HepG2 (cell line): ENCODE measurements at regions not wholly inside any gene's neighbourhood (a gene's known extent, or its start where the extent isn't known, plus 50 kb on each side); places are given as distances from the start of the nearest gene placed in this dataset.

Experiments
- ATAC-seq: fragments of 200-7000 bp; cut with Tn5 transposase; 3 replicates; pipeline ENCODE4 v1.9.1; 2020; ENCODE audit warnings: mild to moderate bottlenecking, moderate library complexity
- BruUV-seq: library from RNA; stranded (reverse); fragments of 400-500 nt; replicated peaks from 2 replicates; lab custom pipeline; 2021; lab: Mats Ljungman, UMichigan
- CTCF ChIA-PET: fragments of 300-600 bp; formaldehyde crosslinking; extraction: SDS; loops from one replicate; lab custom pipeline; 2021; ENCODE audit warnings: low total read pairs, inconsistent platforms, low intra/inter-chr PET ratio; lab: Yijun Ruan, JAX
- POLR2A ChIA-PET: fragments of 350-600 bp; sonication (Branson Sonifier 250); formaldehyde crosslinking; loops from one replicate; lab custom pipeline; 2020; ENCODE audit warnings: antibody characterized with exemption, inconsistent platforms; lab: Yijun Ruan, JAX
- DNase-seq: peaks from one replicate; pipeline ENCODE4 v3.0.0-alpha.2; 2015; ENCODE audit warnings: low spot score
- FAIRE-seq: peaks from 3 replicates; lab custom pipeline; 2011; peaks lifted over from hg19 to GRCh38; lab: Jason Lieb, UNC
- H2AFZ ChIP-seq: one replicate; pipeline ENCODE4 v1.6.1; 2011; ENCODE audit warnings: low read length, inconsistent platforms
- H3K27ac ChIP-seq: fragments of 300-600 bp; 3 replicates; pipeline ENCODE4 v1.8.0; 2011; ENCODE audit warnings: mixed run types, mild to moderate bottlenecking, mixed read lengths, low read length, inconsistent platforms; ENCODE audit not compliant: insufficient read depth; ENCODE audit errors: extremely low read length
- H3K27me3 ChIP-seq, 2 experiments: fragments of 200-600 bp in 1 of 2; 2 replicates in 1 of 2; 3 replicates in 1 of 2; pipeline versions ENCODE4 v1.6.0 to v1.8.0; 2011; ENCODE audit warnings: low read length in 2 of 2, mild to moderate bottlenecking in 2 of 2, moderate library complexity in 2 of 2, inconsistent platforms in 1 of 2; ENCODE audit not compliant: insufficient read depth in 2 of 2, control insufficient read depth in 1 of 2
- H3K36me3 ChIP-seq, 2 experiments: fragments of 200-600 bp in 1 of 2; replicated peaks in 1 of 2; 2 replicates in 1 of 2; 3 replicates in 1 of 2; pipeline versions ENCODE4 v1.5.1 to v1.8.0; 2011; ENCODE audit warnings: low read length in 2 of 2, inconsistent platforms in 1 of 2; ENCODE audit not compliant: insufficient read depth in 2 of 2, control insufficient read depth in 1 of 2
- H3K4me1 ChIP-seq: 2 replicates; pipeline ENCODE4 v1.5.1; 2012; ENCODE audit warnings: low read length, inconsistent platforms; ENCODE audit not compliant: insufficient read depth
- H3K4me2 ChIP-seq: 2 replicates; pipeline ENCODE4 v1.6.0; 2011; ENCODE audit warnings: low read depth, low read length, inconsistent platforms
- H3K4me3 ChIP-seq, 3 experiments: fragments of 200-600 bp in 1 of 3; sonication (generic), shearing (Covaris generic) in 1 of 3; replicated peaks in 1 of 3; 2 replicates each; pipeline ENCODE4 v1.5.1; 2011 to 2016; ENCODE audit warnings: low read length in 3 of 3, inconsistent platforms in 2 of 3, low read depth in 2 of 3, mild to moderate bottlenecking in 2 of 3, control low read depth in 1 of 3, mixed read lengths in 1 of 3; ENCODE audit not compliant: insufficient read depth in 1 of 3
- H3K79me2 ChIP-seq: one replicate; pipeline ENCODE4 v1.6.1; 2011; ENCODE audit warnings: low read length, inconsistent platforms; ENCODE audit not compliant: insufficient read depth
- H3K9ac ChIP-seq: 2 replicates; pipeline ENCODE4 v1.6.0; 2011; ENCODE audit warnings: mild to moderate bottlenecking, low read depth, low read length, inconsistent platforms; ENCODE audit not compliant: insufficient read depth
- H3K9me3 ChIP-seq: 2 replicates; pipeline ENCODE4 v1.5.1; 2012; ENCODE audit warnings: mild to moderate bottlenecking, low read length
- H4K20me1 ChIP-seq: 2 replicates; pipeline ENCODE4 v1.6.0; 2011; ENCODE audit warnings: inconsistent platforms, mild to moderate bottlenecking, low read length, moderate library complexity; ENCODE audit not compliant: insufficient read depth
- BRF2 ChIP-seq: sonication (generic); formaldehyde crosslinking; IDR thresholded peaks from 2 replicates; pipeline ENCODE4 v1.8.1; 2022; ENCODE audit warnings: mild to moderate bottlenecking, missing genetic modification reagents
- CREB3 ChIP-seq: sonication (generic); formaldehyde crosslinking; IDR thresholded peaks from 2 replicates; pipeline ENCODE4 v1.5.0; 2020; ENCODE audit warnings: missing genetic modification reagents
- NAIF1 ChIP-seq: sonication (generic); formaldehyde crosslinking; IDR thresholded peaks from 2 replicates; pipeline ENCODE4 v1.5.0; 2020; ENCODE audit warnings: mild to moderate bottlenecking, missing genetic modification reagents, borderline replicate concordance
- PREB ChIP-seq: sonication (generic); formaldehyde crosslinking; IDR thresholded peaks from 2 replicates; pipeline ENCODE4 v1.4.0; 2020; ENCODE audit warnings: missing genetic modification reagents
- RFX3 ChIP-seq: IDR thresholded peaks from 2 replicates; pipeline ENCODE4 v1.6.1; 2016; ENCODE audit warnings: missing biosample characterization, missing genetic modification reagents
- TBX2 ChIP-seq: sonication (generic); formaldehyde crosslinking; IDR thresholded peaks from 2 replicates; pipeline ENCODE4 v1.5.0; 2020; ENCODE audit warnings: missing genetic modification reagents, mild to moderate bottlenecking, borderline replicate concordance
- ZBTB21 ChIP-seq: sonication (generic); formaldehyde crosslinking; IDR thresholded peaks from 2 replicates; pipeline ENCODE4 v1.4.0; 2020; ENCODE audit warnings: missing genetic modification reagents
- ZBTB8A ChIP-seq: sonication (generic); formaldehyde crosslinking; IDR thresholded peaks from 2 replicates; pipeline ENCODE4 v1.4.0; 2020; ENCODE audit warnings: mild to moderate bottlenecking, low read depth, missing genetic modification reagents, borderline replicate concordance
- WGBS: methylation state at CpG from one replicate; pipeline ENCODE4 v1.1.6; 2017; ENCODE audit warnings: low lambda C conversion rate; 5-methylcytosine and 5-hydroxymethylcytosine counted together
- in situ Hi-C: cut with HindIII; loops from 2 replicates; pipeline ENCODE4 v1.10.0; 2017; ENCODE audit warnings: low pct_unique_long_range_greater_than_20kb; ENCODE audit not compliant: extremely low pct_ligation_motif_present
- intact Hi-C: fragments of 100-400 bp; cut with micrococcal nuclease; formaldehyde crosslinking; loops from one replicate; pipeline ENCODE4 v1.10.0; 2022; ENCODE audit not compliant: unreplicated experiment
- TF ChIP-seq, protein P1 (sequence below): sonication (generic); formaldehyde crosslinking; IDR thresholded peaks from 2 replicates; pipeline ENCODE4 v1.5.1; 2020; ENCODE audit warnings: mild to moderate bottlenecking, missing genetic modification reagents
- TF ChIP-seq, protein P2 (sequence below), 2 experiments: fragments of 450-650 bp in 1 of 2; sonication (generic) in 1 of 2; formaldehyde crosslinking; IDR thresholded peaks; 2 replicates each; pipeline versions ENCODE4 v1.5.0 to v1.8.0; 2020 to 2022; ENCODE audit warnings: mild to moderate bottlenecking in 1 of 2, missing genetic modification reagents in 1 of 2

GRCh38 chr6:22442826-22443225, 126.5 kb upstream of the HDGFL1 start:
- H3K4me2 ChIP-seq, result no peak overlapping the region
- peaks cover 94% of the 10 kb centered on the region for H3K9me3 ChIP-seq
- H3K4me1 ChIP-seq, result no peaks in the 10 kb centered on the region
- no peak overlapping the region for H2AFZ ChIP-seq
- no peaks in the 10 kb centered on the region for H3K27me3 ChIP-seq
- CTCF ChIA-PET, result no interaction called here
- TF ChIP-seq TBX2 (CRISPR knock-in tag) (no peak), CREB3 (CRISPR knock-in tag) (no peak), NAIF1 (CRISPR knock-in tag) (no peak), PREB (CRISPR knock-in tag) (no peak)
- TF ChIP-seq, all 625 proteins: peak for 0
- WGBS, result 0% methylated on average over 1 of the region's 1 CpG
- ATAC-seq, result no peak
- no peak for FAIRE-seq
- no peak for DNase-seq
- H3K9ac ChIP-seq, result no peak overlapping the region
- in situ Hi-C loops (no loop called here), intact Hi-C loops (no loop called here)
- no peaks in the 10 kb centered on the region for H3K36me3 ChIP-seq
- no peak overlapping the region for H3K4me3 ChIP-seq
- no peaks in the 10 kb centered on the region for H4K20me1 ChIP-seq
- H3K27ac ChIP-seq, result no peak overlapping the region
- H3K79me2 ChIP-seq, result no peaks in the 10 kb centered on the region
- POLR2A ChIA-PET, result no interaction called here
- BruUV-seq, result no TSS peak

GRCh38 chr6:22444330-22444729, 125.0 kb upstream of the HDGFL1 start:
- no peaks in the 10 kb centered on the region for H3K4me1 ChIP-seq
- BruUV-seq, result no TSS peak
- intact Hi-C loops (no loop called here), in situ Hi-C loops (no loop called here)
- FAIRE-seq (no peak), ATAC-seq (no peak), DNase-seq (no peak)
- CTCF ChIA-PET, result no interaction called here
- no peak overlapping the region for H3K4me2 ChIP-seq
- no peak overlapping the region for H3K4me3 ChIP-seq
- H4K20me1 ChIP-seq, result no peaks in the 10 kb centered on the region
- H3K27ac ChIP-seq, result no peak overlapping the region
- no peak overlapping the region for H3K9ac ChIP-seq
- POLR2A ChIA-PET, result no interaction called here
- 1% methylated on average over 3 of the region's 3 CpGs for WGBS
- no peak for TF ChIP-seq NAIF1 (CRISPR knock-in tag)
- TF ChIP-seq, protein P1, sequence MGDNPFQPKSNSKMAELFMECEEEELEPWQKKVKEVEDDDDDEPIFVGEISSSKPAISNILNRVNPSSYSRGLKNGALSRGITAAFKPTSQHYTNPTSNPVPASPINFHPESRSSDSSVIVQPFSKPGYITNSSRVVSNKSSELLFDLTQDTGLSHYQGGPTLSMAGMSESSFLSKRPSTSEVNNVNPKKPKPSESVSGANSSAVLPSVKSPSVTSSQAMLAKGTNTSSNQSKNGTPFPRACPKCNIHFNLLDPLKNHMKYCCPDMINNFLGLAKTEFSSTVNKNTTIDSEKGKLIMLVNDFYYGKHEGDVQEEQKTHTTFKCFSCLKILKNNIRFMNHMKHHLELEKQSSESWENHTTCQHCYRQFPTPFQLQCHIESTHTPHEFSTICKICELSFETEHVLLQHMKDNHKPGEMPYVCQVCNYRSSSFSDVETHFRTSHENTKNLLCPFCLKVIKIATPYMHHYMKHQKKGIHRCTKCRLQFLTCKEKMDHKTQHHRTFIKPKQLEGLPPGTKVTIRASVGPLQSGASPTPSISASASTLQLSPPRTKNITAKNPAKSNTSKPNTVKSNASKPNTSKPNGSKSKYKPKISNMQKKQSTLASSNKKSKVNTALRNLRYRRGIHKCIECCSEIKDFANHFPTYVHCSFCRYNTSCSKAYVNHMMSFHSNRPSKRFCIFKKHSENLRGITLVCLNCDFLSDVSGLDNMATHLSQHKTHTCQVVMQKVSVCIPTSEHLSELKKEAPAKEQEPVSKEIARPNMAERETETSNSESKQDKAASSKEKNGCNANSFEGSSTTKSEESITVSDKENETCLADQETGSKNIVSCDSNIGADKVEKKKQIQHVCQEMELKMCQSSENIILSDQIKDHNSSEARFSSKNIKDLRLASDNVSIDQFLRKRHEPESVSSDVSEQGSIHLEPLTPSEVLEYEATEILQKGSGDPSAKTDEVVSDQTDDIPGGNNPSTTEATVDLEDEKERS (CRISPR knock-in tag), result no peak
- TF ChIP-seq, protein P2, sequence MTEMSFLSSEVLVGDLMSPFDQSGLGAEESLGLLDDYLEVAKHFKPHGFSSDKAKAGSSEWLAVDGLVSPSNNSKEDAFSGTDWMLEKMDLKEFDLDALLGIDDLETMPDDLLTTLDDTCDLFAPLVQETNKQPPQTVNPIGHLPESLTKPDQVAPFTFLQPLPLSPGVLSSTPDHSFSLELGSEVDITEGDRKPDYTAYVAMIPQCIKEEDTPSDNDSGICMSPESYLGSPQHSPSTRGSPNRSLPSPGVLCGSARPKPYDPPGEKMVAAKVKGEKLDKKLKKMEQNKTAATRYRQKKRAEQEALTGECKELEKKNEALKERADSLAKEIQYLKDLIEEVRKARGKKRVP (CRISPR knock-in tag; IDR thresholded peaks at IDR 0.05), result no peak
- no peak for TF ChIP-seq ZBTB21
- no peak for TF ChIP-seq RFX3 (CRISPR knock-in tag)
- no peak for TF ChIP-seq ZBTB8A (CRISPR knock-in tag)
- no peak for TF ChIP-seq BRF2 (CRISPR knock-in tag)
- H3K27me3 ChIP-seq, result no peaks in the 10 kb centered on the region
- H3K79me2 ChIP-seq, result no peaks in the 10 kb centered on the region
- H3K9me3 ChIP-seq, result peaks cover 91% of the 10 kb centered on the region
- no peaks in the 10 kb centered on the region for H3K36me3 ChIP-seq
- H2AFZ ChIP-seq, result no peak overlapping the region
